Hematopoietic multipotent progenitor cell treated with erythropoietin and hydrocortisone succinate and interleukin-3 and kit ligand, for 4 days (in vitro differentiated cells): ENCODE measurements at regions not wholly inside any gene's neighbourhood (a gene's known extent, or its start where the extent isn't known, plus 50 kb on each side); places are given as distances from the start of the nearest gene placed in this dataset.

Source experiments
- DNase-seq: peaks from one replicate; pipeline ENCODE4 v3.0.0-alpha.2; 2015

- peak; percentile 53 for DNase-seq
These were observed 113.2 kb upstream of the SDK2 start for GRCh38 chr17:73757420-73757819.

GRCh38 chr17:73758245-73758644 is 114.0 kb upstream of the SDK2 start:
- DNase-seq: peak; percentile 44

- no peak for DNase-seq
These were observed 115.1 kb upstream of the SDK2 start for GRCh38 chr17:73759324-73759723.

- DNase-seq: no peak
These were observed 115.6 kb upstream of the SDK2 start for GRCh38 chr17:73759734-73760438.

- DNase-seq: peak; percentile 28
These were observed 116.2 kb upstream of the SDK2 start for GRCh38 chr17:73760439-73760758.

GRCh38 chr17:73765824-73766563 is 121.7 kb upstream of the SDK2 start:
- DNase-seq: no peak

GRCh38 chr17:73767696-73768095 is 123.5 kb upstream of the SDK2 start:
- no peak for DNase-seq

GRCh38 chr17:73768691-73769090 is 124.4 kb upstream of the SDK2 start:
- no peak for DNase-seq

GRCh38 chr17:73769479-73769878 is 125.2 kb upstream of the SDK2 start:
- DNase-seq: no peak

- peak; percentile 7 for DNase-seq
These were observed 126.0 kb upstream of the SDK2 start for GRCh38 chr17:73770115-73770848.

GRCh38 chr17:73770849-73771229 is 126.6 kb upstream of the SDK2 start:
- no peak for DNase-seq

GRCh38 chr17:73772107-73772705 is 128.0 kb upstream of the SDK2 start:
- no peak for DNase-seq

GRCh38 chr17:73773702-73774101 is 129.5 kb upstream of the SDK2 start:
- no peak for DNase-seq

GRCh38 chr17:73774852-73775251 is 130.6 kb upstream of the SDK2 start:
- DNase-seq: no peak

- DNase-seq: no peak
These were observed 132.3 kb upstream of the SDK2 start for GRCh38 chr17:73776351-73777130.

GRCh38 chr17:73777131-73777449 is 132.8 kb upstream of the SDK2 start:
- no peak for DNase-seq

GRCh38 chr17:73782231-73782630 is 138.0 kb upstream of the SDK2 start:
- no peak for DNase-seq

GRCh38 chr17:73782641-73783381 is 138.6 kb upstream of the SDK2 start:
- DNase-seq: peak; percentile 11

- no peak for DNase-seq
These were observed 139.1 kb upstream of the SDK2 start for GRCh38 chr17:73783382-73783766.

GRCh38 chr17:73783945-73784603 is 139.8 kb upstream of the SDK2 start:
- DNase-seq: no peak

- peak; percentile 44 for DNase-seq
These were observed 141.3 kb upstream of the SDK2 start for GRCh38 chr17:73785496-73785895.
